GM21737 (cell line): ENCODE measurements at regions not wholly inside any gene's neighbourhood (a gene's known extent, or its start where the extent isn't known, plus 50 kb on each side); places are given as distances from the start of the nearest gene placed in this dataset.
"Not testable (repeated sequence)": the region's sequence is repeated elsewhere in the genome, so short reads cannot be mapped to it uniquely, and the experiment has no call there.

Experiments used
- ATAC-seq: cut with Tn5 transposase; IDR thresholded peaks from one replicate; pipeline ENCODE4 v1.9.1; 2021; ENCODE audit warnings: mild to moderate bottlenecking, moderate library complexity; ENCODE audit not compliant: unreplicated experiment

DNA sequence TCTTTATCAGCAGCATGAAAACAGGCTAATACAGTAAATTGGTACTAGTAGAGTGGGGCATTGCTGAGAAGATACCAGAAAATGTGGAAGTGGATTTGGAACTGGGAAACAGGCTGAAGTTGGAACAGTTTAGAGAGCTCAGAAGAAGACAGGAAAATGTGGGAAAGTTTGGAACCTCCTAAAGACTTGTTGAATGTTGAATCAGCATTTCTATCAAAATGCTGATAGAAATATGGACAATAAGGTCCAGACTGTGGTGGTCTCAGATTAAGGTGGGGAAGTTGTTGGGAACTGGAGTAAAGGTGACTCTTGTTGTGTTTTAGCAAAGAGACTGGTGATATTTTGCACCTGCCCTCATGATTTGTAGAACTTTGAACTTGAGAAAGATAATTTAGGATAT is 231.2 kb upstream of the KCND2 start:
- ATAC-seq = no peak

DNA sequence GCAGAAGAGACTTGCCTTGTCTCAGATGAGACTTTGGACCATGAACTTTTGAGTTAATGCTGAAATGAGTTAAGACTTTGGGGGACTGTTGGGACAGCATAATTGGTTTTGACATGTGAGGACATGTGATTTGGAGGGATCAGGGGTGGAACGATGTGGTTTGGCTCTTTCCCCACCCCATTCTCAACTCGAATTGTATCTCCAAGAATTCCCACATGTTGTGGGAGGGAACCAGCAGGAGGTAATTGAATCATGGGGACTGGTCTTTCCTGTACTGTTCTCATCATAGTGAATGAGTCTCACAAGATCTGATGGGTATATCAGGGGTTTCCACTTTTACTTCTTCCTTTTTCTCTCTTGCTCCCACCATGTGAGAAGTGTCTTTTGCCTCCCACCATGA is 229.7 kb upstream of the KCND2 start:
- ATAC-seq = no peak

DNA sequence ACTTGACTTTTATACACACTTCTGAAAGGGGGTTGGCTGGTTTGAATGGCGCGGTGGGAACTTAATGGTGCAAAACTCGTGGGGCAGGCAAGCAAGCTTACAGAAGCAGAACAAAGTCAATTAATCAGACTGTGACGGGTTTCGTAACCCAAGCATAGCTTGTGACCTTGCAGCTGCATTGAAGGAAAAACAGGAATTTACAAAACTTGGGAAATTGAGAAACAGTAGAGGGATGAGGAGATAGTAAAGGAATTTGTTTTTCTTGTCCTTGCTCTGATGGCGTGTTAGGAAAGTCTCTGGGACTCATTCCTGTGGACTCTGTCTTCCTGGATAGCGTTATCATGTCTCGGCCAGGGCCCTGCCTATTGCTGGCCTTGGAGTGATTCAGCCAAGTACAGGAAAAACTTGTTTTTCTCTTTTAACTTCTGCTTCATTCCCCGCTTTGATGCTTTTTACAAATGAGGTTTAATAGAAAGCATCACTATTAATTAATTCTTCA is 220.0 kb upstream of the KCND2 start:
- ATAC-seq = no peak

DNA sequence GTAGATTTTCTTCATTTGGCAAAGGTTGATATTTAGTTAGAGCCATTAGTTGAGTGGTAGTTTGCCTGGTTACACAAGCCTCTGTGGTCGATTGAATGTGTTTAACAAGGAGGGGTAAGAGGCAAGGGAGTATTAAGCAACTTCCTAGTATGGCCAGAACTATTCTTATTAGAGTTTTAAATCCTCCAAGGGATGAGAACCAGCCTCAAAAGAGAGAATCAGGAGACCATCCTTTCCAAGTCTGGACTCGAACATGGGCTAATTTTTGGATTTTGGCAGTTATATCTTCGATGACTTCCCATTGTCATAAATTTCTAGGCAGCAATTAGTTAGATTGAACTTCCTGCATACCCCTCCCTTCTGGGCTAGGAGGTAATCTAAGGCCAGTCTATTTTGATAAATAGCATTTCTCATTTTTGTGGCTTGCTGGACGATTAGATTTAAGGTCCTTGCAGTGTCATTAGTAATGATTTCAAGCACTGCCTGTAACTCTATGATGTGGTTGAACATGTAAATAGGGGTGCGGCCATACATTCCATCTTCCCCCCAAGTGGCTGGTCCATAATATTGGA is 219.5 kb upstream of the KCND2 start:
- no peak for ATAC-seq

DNA sequence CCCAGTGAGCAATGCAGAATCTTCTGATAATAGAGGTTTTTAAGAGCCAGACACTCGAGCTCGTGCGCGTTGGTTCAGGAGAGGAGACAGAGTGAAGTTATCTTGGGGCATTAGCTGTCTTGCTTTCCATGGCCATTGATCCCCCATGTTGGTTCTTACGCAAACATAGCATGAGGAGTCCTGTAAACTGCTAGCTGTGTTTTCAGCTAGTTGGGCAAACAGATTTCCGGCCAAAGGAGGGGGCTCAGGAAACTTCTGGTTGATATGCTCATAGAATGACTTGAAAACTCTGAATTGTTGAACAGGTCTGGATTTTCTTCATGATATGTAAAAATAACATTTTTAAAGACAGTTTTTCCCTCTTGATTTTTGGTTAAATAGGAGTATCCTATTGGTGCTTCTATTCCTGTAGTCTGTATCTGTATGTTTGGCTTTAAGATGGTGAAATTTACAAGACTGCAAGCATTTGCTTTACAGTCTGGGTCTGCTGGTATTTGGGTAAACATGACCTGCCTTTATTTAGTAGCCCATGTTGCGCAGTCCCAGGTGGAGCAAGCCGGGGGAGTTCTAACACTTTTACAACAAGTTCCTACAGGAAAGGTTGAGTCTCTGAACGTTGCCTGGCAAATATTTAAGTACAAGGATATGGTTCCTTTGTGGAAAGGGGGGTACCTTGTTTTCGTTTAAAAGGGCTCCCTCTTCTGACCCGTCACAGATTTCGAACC is 218.4 kb upstream of the KCND2 start:
- no peak for ATAC-seq

DNA sequence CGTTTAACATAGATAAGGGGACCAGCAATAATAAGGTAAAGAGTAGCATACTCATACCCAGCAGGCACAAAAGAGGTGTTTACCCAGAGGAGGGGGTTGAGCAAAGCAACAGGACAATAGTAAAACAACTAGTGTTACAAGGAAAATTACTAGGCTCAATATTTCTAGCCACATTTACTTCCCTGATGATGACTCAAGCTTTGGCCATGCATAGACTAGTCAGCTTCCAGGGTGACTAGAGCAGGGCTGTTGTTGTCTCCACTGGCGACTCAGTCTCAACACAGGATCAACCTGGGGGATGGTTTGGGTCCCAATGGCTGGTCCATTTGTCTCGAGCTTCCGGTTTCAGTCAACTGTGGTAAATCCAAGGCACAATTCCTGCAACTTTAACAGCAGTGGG is 217.7 kb upstream of the KCND2 start:
- no peak for ATAC-seq

DNA sequence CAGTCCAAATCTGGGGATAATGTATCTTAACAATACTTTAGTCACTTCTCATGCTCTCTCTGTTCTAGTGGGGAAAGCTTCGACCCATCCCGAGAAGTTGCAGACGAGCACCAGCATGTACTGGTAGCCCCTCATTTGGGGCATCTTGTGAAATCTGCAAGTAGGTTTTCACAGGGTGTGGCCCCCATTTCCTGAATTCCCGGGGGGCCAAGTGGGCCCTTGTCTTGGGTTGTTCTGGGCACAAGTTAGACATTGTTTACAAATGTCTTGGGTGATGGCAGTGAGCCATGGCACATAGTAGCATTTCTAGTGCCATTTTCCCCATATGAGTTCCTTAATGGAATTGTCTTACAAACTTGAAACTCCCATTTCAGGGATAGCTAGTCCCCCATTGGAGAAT is 216.7 kb upstream of the KCND2 start:
- ATAC-seq = no peak

DNA sequence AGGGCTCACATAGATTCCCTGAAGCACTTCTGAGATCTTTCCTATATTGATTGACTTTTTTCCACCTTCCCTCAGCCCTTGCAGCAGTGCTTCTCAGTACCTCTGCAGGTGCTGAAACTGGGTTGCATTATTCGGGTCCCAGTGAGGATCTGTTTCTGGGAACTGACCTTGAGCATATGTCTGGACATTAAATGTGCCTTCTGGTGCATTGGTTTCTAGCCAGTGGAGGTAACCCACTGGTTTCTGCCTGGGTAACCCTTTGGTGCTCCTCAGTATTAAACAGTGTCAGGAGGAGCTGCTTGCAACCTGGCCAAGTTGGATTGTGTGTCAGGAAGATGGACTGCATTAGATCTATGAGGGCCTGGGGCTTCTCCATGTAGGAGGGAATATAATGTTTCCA is 213.3 kb upstream of the KCND2 start:
- no peak for ATAC-seq

DNA sequence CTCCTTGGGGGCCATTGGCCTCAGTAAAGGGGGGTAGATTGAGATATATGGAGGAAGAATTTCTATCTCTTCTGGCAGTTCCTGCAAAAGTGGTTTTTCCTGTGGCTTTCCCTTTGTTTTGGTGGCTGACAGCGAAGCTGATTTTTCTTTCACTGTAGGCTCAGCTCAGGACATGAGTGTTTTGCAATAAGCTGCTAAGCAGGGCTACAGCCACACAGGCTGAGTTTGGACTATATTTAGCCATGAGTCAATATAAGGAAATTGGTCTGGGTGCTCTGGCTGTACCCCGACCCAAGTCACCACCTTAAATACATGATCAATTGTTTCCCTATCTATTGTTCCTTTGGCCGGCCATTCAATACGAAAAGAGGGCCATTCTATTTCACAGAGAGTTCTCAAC is 212.7 kb upstream of the KCND2 start:
- ATAC-seq = no peak

DNA sequence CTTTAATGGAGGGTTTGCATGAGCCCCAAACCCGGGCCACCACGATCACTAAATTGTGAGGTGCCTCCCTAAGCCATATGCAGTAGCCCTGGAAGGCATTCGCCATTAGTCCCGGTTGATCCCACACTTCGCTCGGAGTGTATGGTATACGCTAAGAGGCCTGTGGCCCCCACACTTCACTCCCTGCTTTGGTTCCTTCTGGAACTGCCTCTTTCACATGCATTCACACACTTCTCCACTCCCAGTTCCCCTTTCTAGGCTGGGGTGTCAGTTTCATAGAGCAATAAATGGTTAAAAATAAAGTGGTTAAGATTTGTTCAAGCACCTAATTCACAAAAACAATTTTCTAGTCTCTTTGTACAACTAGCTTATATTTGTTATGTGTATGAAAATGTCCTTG is 212.1 kb upstream of the KCND2 start:
- ATAC-seq = no peak

DNA sequence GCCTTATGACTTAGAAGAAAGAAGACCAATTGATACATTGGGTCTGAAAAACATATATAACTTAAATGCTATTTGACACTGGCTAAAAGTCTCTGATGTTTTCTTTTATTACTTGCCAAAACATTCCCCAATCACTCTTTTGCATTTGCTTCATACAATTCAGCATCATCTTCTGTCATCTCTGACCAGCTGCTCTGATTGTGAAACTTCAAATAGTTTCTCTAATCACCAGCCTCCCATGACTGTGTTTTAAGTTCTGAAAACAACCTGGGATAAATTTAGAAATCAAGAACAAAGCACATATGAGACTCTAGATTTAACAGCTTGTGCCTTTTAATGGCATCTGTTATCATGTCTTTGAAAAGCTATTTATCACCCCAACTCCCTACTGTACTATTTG is 208.4 kb upstream of the KCND2 start:
- peak; percentile 71 for ATAC-seq

DNA sequence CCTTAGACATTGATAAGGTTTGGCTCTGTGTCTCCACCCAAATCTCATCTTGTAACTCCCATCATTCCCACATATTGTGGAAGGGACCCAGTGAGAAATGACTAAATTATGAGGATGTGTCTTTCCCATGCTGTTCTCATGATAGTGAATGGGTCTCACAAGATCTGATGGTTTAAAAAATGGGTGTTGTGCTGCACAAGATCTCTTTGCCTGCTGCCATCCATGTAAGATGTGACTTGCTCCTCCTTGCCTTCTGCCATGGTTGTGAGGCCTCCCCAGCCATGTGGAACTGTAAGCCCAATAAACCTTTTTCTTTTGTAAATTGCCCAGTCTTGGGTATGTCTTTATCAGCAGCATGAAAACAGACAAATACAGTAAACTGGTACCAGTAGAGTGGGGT is 206.1 kb upstream of the KCND2 start:
- not testable (repeated sequence) for ATAC-seq

DNA sequence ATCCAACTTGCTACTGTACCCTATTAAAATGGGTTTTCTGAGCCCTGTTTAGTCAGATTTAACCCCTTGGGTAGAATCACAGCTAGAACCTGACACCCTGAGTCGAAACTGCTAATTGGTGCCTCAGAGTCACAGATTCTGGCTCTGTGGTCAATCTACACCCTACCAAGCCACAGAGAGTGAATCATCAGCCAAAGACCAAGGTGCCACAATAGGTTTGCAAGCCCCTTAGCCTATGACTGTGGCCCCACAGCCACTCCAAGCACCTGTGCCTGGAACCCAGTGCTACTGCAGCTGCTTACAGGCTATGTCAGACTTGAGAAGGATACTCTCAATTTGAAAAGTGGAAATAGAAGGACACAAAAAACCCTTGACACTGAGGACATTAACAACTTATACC is 202.8 kb upstream of the KCND2 start:
- no peak for ATAC-seq

DNA sequence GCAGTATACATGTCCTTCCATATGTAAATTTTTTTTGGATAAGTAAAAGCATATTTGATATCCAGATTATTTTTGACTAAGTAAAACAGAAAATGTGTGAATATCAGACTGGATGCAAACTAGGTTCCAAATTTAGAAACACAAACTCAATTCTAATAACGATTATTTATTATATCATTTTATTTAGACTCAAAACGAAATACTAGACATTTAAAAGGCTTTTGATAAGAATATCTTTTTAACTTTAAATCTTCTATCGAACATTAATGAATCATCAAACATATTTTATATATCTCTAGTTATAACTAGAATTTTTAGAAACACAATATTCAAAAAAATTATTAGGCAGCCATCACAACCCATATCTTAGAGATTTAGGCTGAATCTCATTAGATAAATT is 195.2 kb upstream of the KCND2 start:
- ATAC-seq = no peak

DNA sequence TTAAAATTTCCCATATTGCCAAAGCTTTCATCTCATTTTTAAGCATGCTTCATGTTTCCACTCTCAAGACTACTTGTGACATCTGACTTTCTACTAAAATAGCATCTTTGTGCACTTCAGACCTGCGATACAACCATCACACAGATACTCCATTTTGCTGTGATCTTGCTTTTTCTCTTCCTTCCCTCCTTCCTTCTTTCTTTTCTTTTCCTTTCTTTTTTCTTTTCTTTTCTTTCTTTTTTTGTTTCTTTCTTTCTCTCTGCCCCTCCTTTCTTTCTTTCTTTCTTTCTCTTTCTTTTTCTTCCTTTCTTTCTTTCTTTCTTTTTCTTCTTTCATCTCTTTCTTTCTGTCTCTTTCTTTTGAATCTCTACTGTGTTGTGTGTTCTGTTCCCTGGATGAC is 194.0 kb upstream of the KCND2 start:
- ATAC-seq = no peak

DNA sequence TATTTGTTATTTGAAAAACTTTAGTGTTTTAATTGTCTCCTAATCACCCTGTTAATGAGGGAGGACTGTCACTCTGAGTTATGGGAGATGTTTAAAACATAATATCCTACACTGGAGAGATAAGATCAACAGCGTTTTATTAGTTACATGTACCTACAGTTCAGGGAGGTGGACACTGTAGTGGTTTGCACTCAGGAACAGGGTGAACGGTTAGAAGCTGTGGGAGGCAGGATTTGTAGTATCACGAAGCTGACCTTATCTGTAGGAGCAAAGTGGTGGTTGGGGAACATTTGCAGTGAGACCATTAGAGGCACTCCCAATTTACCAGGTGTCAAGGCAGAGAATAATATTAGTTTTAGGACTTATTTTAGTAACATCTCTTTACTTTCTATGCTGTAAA is 193.3 kb upstream of the KCND2 start:
- no peak for ATAC-seq

DNA sequence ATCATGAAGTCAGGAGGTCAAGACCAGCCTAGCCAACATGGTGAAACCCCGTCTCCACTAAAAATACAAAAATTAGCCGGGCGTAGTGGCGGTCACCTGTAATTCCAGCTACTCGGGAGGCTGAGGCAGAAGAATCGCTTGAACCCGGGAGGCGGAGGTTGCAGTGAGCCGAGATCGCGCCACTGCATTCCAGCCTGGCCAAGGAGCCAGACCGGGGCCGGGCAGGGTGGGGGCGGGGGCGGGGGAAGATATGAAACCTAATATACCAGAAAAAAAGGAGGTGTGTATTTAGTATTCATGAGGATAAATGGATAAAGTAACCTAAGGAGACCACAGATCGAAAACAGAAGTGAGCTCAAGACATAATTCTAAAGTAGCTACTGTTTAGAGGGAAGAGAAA is 186.5 kb upstream of the KCND2 start:
- ATAC-seq = not testable (repeated sequence)

DNA sequence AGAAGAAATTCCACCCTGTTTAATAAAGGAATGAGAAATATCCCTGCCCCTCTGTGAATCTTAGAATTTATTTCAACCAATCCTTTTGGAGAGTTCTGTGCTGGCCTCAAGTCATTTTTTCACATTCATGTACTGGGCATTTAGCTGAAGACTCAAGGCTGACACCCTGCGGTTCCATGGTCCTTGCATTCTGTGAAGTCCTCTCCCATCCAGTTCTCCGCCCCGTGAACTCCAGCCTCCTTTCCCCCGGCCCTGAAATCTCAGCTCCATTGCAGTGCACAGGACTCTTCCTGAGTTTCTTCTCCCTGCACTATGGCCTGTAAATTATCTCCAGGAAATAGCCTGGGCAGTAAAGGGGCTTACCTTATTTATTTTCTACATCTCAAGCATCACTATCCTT is 183.0 kb upstream of the KCND2 start:
- ATAC-seq = no peak

DNA sequence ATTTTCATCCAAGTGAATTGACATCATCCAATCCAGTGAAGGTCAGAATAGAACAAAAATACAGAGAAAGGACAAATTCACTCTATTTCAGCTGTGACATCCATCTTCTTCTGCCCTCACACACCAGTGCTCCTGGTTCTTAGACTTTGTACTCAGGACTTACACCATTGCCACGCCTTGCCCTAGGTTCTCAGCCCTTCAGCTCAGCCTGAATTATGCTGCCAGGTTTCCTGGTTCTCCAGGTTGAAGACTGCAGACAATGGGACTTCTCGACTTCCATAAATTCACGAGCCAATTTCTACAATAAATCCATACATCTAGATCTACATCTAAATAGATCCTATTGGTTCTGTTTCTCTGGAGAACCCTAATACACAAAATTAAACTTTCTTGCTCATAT is 181.2 kb upstream of the KCND2 start:
- no peak for ATAC-seq

DNA sequence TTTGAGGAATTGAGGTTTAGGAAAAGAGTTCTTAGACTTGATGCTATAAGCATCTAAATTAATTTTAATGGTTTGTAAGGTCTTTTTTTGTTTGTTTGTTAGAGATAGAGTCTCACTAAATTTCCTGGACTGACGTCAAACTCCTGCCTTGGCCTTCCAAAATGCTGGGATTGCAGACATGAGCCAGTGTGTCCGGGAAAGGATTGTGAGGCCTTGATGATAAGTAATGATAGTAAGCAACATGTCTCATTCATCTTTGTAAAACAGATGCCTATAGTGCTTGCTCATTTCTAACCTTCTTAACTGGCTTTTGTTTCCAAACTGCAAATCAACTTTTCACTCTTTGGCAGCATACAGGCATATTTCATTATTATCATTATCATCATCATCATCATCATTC is 176.0 kb upstream of the KCND2 start:
- no peak for ATAC-seq

DNA sequence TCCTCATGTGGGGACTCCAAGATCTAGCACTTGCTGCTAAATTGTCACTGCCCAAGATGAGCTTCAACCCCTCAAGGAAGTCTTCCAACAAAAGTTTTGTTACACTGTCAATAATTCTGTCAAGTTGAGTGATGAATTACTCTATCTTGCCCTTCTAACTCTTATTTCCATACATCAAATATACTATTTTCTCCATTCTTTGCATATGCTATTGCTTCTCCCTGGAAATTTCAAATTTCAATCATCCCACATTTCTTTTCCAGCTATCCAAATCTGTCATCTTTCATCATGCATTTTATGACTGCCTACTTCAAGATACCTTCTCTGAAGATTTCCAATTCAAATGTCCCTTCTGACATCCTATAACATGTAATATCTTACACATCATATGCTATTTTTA is 175.2 kb upstream of the KCND2 start:
- ATAC-seq = no peak

DNA sequence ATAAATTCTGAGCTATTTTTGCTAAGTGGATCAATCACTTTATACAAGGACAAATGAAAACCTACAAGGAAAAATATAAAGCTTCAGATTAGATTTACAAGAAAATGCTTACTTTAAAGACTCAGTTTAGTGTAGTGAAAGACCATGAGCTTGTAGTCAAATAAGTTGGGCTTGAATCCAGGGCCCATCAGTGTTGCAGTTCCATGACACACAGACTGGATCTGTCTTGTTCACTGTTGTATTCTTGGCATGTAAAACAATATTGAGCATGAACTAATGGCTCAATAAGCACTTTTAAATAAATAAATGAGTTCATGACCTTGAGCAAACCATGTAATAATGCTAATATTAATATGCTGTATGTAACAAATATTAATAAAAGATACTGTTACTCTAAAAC is 164.6 kb upstream of the KCND2 start:
- no peak for ATAC-seq

DNA sequence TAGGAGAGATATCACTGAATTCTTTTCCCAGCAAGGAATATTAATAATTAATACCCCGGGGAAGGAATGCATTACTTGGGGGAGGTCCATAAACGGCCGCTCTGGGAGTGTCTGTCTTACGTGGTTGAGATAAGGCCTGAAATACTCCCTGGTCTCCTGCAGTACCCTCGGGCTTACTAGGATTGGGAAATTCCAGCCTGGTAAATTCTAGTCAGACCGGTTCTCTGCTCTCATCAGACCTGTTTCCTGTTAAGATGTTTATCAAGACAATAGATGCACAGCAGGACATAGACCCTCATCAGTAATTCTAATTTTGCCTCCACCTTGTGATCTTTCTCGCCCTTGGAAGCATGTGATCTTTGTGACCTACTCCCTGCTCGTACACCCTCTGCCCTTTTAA is 162.8 kb upstream of the KCND2 start:
- ATAC-seq = no peak
